ENCODE measurements at regions not wholly inside any gene's neighbourhood (a gene's known extent, or its start where the extent isn't known, plus 50 kb on each side); places are given as distances from the start of the nearest gene placed in this dataset.
"Not testable (repeated sequence)": the region's sequence is repeated elsewhere in the genome, so short reads cannot be mapped to it uniquely, and the experiment has no call there.

DNA sequence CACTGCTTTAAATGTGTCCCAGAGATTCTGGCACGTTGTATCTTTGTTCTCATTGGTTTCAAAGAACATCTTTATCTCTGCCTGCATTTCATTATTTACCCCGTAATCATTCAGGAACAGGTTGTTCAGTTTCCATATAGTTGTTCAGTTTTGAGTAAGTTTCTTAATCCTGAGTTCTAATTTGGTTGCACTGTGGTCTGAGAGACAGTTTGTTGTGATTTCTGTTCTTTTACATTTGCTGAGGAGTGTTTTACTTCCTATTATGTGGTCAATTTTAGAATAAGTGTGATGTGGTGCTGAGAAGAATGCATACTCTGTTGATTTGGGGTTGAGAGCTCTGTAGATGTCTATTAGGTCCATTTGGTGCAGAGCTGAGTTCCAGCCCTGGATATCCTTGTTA is 148.1 kb downstream of the VSIG4 start:
- intact Hi-C loops (cut with DNase I, micrococcal nuclease); DNase-seq; ATAC-seq: not testable (repeated sequence)

DNA sequence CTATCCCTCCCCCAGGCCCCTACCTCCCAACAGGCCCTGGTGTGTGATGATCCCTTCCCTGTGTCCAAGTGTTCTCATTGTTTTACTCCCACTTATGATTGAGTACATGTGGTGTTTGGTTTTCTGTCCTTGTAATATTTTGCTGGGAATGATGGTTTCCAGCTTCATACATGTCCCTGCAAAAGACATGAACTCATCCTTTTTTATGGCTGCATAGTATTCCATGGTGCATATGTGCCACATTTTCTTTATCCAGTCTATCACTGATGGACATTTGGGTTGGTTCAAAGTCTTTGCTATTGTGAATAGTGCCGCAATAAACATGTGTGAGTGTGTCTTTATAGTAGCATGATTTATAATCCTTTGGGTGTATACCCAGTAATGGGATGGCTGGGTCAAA is 151.7 kb downstream of the VSIG4 start:
- DNase-seq; ATAC-seq; intact Hi-C loops (cut with DNase I, micrococcal nuclease): not testable (repeated sequence)

DNA sequence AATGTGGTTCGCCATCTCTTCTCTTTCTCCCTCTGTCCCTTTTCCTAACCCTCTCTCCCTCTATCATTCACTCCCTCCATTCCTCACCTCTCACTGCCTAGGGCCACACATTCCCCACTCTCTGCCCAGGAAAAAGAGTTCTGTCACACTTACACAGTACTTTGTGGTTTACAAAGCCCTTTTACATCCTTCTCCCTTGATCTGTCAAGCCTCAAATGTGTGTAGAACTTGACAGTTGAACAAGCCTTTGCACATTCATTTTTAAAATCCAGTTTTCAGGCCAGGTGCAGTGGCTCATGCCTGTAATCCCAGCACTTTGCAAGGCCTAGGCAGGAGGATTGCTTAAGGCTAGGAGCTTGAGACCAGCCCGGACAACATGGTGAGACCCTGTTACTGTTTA is 156.3 kb downstream of the VSIG4 start:
- intact Hi-C loops (cut with DNase I, micrococcal nuclease) = no loop called here
- DNase-seq = no peak
- ATAC-seq = no peak

DNA sequence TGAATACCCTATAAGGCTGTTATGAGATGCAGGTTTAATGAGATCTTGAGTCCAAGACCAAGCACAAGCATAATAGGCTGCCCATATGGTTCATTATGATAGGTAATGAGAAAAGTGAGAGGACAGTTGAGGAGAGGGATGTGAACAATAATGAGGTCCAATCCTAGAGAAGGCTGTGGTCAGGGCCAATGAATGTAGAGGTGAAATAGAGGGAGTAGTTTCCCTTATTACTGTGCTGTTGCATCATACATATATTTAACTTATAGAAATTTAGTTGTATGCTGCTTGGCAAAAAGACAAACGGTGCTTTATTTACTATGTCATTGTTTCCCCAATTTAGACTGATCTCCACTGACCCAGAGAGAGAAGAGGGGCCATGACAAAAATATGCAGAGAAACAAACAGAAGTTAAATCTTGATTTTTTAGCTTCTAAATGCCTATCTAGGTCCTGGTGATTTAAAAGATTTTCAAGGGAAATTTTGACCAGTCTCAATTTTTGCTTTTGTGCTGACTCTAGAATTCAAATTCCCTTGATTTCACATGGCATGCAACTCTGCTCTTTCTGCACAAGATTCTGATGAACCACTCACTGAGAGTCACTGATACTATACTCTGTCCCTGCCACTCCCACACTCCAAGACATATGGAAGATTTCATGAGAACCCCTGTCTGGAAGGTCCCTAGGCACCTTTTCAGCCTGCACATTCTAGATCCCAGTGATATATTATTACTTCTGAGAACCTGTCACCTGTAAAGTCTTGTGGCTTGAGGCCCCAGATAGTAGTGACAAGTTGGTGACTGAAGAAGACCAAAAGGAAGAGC is 159.7 kb downstream of the VSIG4 start:
- ATAC-seq (no peak), DNase-seq (no peak)
- intact Hi-C loops (cut with DNase I, micrococcal nuclease) = no loop called here

DNA sequence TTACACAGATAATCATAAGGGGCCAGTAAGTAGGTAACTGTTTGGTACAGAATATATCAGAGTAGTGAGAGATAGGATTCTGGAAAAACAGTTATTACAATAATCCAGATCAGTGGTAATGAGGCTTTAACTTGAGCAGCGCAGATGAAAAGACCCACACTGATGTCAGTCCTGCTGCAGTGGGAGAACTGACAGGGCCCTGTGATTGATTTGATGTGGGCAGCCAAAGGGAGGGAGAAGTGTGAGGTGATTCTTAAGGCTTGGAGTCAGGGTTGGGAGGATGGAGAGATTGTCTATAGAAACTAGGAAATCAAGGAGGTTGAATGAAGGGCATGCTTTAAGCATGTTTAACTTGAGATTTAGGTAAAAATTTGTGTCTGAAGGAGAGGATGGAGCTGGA is 161.4 kb downstream of the VSIG4 start:
- no peak for ATAC-seq
- no peak for DNase-seq
- intact Hi-C loops (cut with DNase I, micrococcal nuclease) = no loop called here

DNA sequence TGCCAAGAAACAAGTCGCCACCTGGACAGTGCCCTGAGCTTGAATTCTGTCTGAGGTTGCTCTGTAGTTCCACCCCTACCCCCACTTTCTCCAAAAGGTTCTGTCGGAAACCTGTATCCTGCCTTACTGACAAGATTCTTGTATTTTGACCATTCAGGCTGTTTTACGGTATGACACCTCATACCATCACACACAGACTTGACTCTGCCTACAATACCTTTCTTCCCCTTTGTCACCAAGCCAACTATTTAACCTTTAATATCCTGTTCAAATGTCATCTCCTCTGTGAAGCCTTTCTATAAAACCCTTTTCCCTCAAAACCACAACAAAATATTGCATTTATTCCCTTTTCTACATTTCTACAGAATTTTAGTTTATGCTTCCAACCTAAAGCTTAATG is 161.9 kb downstream of the VSIG4 start:
- ATAC-seq = no peak
- DNase-seq = no peak
- intact Hi-C loops (cut with DNase I, micrococcal nuclease) = no loop called here

DNA sequence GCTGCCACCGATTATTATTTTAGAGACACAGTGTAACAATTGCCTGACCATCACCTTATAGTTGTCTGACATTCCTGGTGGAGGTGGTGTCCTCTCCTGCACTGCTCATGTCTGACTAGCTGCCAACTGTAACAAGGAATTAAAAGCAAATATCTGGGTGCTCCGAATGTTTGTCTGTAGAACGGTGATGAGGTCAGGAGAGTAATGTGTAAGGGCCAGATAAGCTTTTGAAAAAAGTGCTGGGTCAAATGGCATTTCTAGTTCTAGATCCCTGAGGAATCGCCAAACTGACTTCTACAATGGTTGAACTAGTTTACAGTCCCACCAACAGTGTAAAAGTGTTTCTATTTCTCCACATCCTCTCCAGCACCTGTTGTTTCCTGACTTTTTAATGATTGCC is 164.3 kb downstream of the VSIG4 start:
- DNase-seq; ATAC-seq; intact Hi-C loops (cut with DNase I, micrococcal nuclease): not testable (repeated sequence)

DNA sequence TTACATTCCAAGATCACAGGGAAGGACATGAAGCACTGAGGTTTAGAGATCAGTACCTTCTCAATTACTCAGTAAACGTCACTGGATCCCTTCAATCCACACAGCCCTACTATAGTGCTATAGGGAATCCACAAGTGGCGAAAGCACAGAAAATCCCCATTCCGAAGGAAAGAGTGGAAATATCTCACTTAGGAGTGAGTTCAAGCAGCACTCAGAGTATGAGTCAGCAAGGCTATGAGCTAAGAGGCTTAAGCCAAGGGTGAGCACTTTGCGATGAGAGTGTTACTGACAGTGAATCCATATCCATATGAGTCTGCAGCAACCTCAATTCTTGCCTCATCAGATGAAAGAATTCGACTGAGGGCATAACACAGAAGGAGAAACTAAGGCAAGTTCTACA is 165.1 kb downstream of the VSIG4 start:
- intact Hi-C loops (cut with DNase I, micrococcal nuclease) = no loop called here
- no peak for ATAC-seq
- DNase-seq = no peak

DNA sequence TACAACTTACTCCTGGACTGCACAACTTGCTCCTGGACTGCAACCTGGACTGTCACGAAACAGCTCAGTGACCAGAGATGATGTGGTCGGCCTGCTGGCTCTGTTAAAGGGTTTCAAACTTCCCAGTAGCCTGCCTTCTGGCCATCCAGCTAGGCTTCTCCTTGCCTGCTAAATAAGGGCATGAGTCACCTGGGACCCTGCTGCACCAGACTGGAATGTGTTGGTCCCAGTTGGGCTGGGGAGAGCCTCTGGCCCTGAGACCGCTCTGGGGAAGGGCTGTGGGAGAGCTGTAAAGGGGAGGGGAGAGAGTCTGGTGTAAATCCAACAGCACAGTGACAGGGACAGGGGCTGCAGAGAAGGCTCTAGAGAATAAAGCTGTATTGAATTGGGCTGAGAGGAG is 165.8 kb downstream of the VSIG4 start:
- DNase-seq (no peak), ATAC-seq (no peak)
- intact Hi-C loops (cut with DNase I, micrococcal nuclease) = no loop called here

DNA sequence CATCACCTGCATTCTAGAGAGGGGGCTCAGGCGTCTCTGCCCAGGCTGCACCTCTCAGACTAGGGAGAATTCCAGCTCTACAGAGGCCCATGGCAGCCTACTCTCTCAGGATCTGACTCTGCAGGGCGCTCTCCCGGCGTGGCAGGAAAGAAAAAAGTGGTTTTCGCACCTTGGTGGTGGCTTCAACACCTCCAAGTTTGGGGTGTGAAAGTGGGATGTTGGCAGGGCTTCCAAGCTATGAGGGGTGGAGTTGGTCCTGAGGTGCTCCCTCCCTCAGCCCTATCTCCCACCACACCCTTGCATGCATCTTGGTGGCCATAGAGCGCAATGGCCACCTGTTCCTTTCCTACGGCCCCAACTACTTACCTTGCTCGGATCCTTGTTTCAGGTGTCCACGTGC is 166.5 kb downstream of the VSIG4 start:
- DNase-seq (no peak), ATAC-seq (no peak)
- intact Hi-C loops (cut with DNase I, micrococcal nuclease) = no loop called here

DNA sequence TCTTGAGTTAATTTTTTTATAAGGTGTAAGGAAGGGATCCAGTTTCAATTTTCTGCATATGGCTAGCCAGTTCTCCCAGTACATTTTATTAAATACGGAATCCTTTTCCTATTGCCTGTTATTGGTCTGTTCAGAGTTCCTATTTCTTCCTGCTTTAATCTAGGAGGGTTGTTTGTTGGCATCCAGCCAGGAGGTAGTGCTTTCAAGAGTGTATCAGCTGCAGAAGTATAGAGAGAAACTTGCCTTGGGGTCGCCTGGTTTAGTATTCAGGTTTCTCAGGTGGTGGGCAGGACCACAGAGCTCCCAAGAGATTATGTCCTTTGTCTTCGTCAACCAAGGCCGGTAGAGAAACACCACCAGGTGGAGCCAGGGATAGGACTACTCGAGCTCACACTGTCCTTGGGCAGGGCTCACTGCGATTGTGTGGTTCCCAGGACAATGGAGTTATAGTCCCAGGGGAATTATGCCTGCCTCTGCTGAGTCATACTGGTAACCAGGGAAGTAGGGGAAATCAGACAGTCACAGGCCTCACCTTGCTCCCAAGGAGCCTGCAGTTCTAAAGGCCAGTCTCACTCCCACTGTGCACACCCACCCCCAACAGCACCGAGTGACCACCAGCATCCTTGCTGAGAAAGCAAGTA is 168.1 kb downstream of the VSIG4 start:
- intact Hi-C loops (cut with DNase I, micrococcal nuclease) = no loop called here
- ATAC-seq (peak; percentile 100), DNase-seq (peak; percentile 47 to 63)

DNA sequence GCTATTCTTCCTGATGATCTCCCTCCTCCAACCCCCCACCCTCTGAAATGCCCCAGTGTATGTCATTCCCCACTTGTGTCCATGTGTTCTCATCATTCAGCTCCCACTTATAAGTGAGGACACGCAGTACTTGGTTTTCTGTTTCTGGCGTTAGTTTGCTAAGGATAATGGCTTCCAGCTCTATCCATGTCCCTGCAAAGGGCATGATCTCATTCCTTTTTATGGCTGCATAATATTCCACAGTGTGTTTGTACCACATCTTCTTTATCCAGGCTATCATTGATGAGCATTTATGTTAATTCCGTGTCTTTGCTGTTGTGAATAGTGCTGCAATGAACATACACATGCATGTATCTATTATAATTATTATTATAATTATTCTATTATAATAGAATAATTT is 169.3 kb downstream of the VSIG4 start:
- intact Hi-C loops (cut with DNase I, micrococcal nuclease); ATAC-seq; DNase-seq: not testable (repeated sequence)

DNA sequence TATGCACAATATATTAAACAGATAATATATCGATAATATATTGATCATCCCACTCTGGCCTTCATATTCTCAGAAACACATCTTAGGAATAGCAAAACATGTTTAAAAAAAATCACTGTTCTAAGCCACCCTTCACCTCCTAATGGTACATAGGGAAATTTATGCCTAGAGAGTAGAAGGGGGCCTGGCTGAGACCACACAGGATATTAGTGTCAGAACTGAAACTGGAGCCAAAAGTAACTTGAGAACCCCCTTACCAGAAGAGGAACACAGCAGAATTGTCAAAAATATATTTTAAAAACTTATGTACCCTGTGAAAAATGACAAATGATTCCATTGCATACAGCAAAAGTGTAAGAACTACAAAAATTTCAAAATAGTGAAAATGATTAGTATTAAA is 173.1 kb downstream of the VSIG4 start:
- DNase-seq = no peak
- ATAC-seq = no peak
- intact Hi-C loops (cut with DNase I, micrococcal nuclease) = no loop called here

DNA sequence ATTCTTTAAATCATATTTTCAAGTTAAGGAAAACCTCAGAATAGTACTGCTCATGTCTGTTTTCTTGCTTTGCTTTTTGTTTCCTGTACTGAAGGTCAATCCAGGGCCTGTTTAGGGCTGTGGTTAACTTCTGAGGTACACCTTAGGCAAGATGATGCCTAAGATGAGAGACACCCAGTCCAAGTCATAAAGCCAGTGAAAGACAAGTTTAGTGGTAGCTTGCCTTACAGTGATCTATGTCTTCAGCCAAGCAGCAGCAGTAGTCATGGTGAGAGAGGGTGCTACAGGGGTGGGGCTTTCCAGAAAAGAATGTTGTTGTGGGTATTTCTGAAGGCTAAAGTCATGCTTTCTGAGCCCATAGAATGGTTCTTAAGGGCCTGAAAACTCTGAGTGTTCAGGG is 173.7 kb downstream of the VSIG4 start:
- intact Hi-C loops (cut with DNase I, micrococcal nuclease) = no loop called here
- DNase-seq = no peak
- no peak for ATAC-seq

DNA sequence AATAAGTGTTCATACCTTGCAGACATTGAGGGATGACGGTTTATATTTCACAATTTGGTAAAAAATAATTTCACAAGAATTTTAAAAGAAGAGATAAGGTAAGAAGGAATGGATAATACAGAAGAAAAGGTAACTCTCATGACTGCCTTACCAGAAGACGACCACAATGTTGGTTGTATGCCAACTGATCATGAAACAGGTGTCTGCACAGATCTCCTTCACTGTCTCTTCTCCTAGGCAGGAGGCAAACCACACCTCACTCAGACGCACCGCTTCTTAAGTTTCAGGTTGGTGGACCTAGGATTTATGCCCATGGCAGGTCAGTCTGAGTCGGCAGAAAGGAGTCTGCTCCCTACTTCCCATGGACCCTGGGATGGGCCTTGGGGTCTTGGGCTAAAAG is 177.2 kb downstream of the VSIG4 start:
- intact Hi-C loops (cut with DNase I, micrococcal nuclease) = no loop called here
- DNase-seq (no peak), ATAC-seq (no peak)

DNA sequence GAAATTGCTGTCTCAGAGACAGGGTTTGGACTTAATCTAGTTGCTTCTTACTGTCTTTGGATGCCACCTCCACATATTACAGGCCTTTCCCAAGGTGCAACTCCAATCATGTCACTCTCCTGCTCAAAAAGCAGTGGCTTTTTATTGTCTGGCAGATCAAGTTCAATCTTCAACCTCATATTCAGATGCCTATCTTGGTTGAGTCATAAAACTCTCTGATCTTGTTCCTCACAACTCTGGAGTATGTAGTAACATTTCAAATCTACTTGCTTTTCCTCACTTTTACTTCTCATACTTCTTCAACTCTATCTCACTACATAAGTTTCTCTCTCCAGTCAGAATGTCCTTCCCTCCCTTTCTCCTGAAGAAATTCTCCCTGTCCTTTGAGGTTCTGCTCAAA is 180.6 kb downstream of the VSIG4 start:
- no peak for DNase-seq
- intact Hi-C loops (cut with DNase I, micrococcal nuclease) = no loop called here
- no peak for ATAC-seq

DNA sequence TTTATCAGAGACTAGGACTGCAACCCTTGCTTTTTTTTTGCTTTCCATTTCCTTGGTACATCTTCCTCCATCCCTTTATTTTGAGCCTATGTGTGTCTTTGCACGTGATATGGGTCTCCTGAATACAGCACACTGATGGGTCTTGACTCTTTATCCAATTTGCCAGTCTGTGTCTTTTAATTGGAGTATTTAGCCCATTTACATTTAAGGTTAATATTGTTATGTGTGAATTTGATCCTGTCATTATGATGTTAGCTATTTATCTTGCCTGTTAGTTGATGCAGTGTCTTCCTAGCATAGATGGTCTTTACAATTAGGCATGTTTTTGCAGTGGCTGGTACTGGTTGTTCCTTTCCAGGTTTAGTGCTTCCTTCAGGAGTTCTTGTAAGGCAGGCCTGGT is 185.4 kb downstream of the VSIG4 start:
- DNase-seq; intact Hi-C loops (cut with DNase I, micrococcal nuclease); ATAC-seq: not testable (repeated sequence)

DNA sequence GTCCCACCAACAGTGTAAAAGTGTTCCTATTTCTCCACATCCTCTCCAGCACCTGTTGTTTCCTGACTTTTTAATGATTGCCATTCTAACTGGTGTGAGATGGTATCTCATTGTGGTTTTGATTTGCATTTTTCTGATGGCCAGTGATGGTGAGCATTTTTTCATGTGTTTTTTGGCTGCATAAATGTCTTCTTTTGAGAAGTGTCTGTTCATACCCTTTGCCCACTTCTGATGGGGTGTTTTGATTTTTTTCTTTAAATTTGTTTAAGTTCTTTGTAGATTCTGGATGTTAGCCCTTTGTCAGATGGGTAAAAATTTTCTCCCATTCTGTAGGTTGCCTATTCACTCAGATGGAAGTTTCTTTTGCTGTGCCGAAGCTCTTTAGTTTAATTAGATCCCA is 183.9 kb downstream of the MSN start:
- intact Hi-C loops (cut with DNase I, micrococcal nuclease); DNase-seq; ATAC-seq: not testable (repeated sequence)

DNA sequence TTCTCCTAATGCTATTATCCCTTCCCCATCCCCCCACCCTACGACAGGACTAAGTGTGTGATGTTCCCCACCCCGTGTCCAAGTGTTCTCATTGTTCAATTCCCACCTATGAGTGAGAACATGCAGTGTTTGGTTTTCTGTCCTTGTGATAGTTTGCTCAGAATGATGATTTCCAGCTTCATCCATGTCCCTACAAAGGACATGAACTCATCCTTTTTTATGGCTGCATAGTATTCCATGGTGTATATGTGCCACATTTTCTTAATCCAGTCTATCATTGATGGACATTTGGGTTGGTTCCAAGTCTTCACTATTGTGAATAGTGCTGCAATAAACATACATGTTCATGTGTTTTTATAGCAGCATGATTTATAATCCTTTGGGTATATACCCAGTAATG is 183.4 kb downstream of the MSN start:
- DNase-seq; intact Hi-C loops (cut with DNase I, micrococcal nuclease); ATAC-seq: not testable (repeated sequence)

DNA sequence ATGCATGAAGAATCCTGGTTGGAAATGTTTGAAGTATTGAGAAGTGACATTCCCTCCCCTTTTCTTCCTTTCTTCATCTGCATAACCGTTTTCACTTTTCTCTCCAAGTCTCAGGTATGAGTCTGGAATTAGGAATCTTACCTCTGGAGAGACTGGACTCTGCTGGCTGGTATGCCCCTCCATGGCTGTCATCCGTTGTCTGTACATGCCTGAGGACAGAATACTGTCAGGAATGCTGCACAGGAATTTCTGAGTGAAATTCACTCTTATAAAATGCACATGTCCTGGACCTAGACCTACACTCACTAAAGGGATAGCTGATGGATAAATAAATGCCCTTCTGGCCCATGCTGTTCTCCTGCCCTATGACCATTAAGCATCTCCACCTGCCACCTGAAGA is 179.5 kb downstream of the MSN start:
- intact Hi-C loops (cut with DNase I, micrococcal nuclease) = no loop called here
- ATAC-seq (no peak), DNase-seq (no peak)

DNA sequence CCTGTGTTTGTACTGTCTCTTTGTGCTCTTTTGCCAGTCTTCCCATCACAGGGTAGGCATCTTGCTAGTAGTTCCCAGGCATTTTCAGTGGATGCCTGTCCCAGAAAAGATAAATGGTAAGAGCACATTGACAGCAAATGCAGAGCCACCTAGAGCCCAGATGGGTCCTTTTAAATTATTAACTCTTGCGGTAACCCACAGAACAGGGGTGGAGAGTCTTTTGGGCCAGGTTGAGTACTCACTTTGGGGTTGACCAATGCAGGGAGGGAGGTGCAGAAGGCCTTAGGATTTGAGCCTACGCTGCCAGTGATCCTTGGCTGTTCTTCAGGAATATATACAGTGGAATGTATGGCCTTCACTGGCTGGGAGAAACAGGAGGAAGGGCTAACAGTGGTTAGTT is 173.8 kb downstream of the MSN start:
- no peak for DNase-seq
- ATAC-seq = no peak
- intact Hi-C loops (cut with DNase I, micrococcal nuclease) = no loop called here

Data from left colon (tissue), 2 donors.